ENCODE measurements at regions not wholly inside any gene's neighbourhood (a gene's known extent, or its start where the extent isn't known, plus 50 kb on each side); places are given as distances from the start of the nearest gene placed in this dataset.
A peak's percentile ranks its signal among the peaks of the same experiment; 100 is the strongest.

GRCh38 chr10:8216893-8217292 is 162.4 kb downstream of the GATA3 start:
- ChIA-PET POLR2A (ENCODE audit: low non-redundant PET) (no interaction called here), CTCF (interaction anchor here (0.6 kb wide), 1 partner anchor 429 kb away, joined by 4 read pairs; the partner anchor contains the start of gene ATP5F1C)
- no peak for TF ChIP-seq CTCF (conservative IDR thresholded peaks at IDR 0.05; ENCODE audit: low read depth)
- DNase-seq (ENCODE audit: low spot score), result no peak
- no peak overlapping the region for H3K27ac ChIP-seq

GRCh38 chr10:8221451-8221850 is 167.0 kb downstream of the GATA3 start:
- ChIA-PET POLR2A (ENCODE audit: low non-redundant PET) (no interaction called here), CTCF (no interaction called here)
- no peak for TF ChIP-seq CTCF (conservative IDR thresholded peaks at IDR 0.05; ENCODE audit: low read depth)
- H3K27ac ChIP-seq, result no peak overlapping the region
- no peak for DNase-seq (ENCODE audit: low spot score)

- peak; percentile 31 for DNase-seq (ENCODE audit: low spot score)
- TF ChIP-seq CTCF (conservative IDR thresholded peaks at IDR 0.05; ENCODE audit: low read depth), result no peak
- CTCF ChIA-PET, result no interaction called here
- H3K27ac ChIP-seq, result no peak overlapping the region
- POLR2A ChIA-PET (ENCODE audit: low non-redundant PET), result interaction anchor here (0.6 kb wide), 1 partner anchor 38 kb away, joined by 3 read pairs; no protein-coding TSS in a partner anchor
These were observed 170.1 kb downstream of the GATA3 start for GRCh38 chr10:8224591-8224990.

GRCh38 chr10:8225187-8225586 is 170.7 kb downstream of the GATA3 start:
- TF ChIP-seq CTCF (conservative IDR thresholded peaks at IDR 0.05; ENCODE audit: low read depth), result no peak
- POLR2A ChIA-PET (ENCODE audit: low non-redundant PET), result no interaction called here
- CTCF ChIA-PET, result no interaction called here
- no peak for DNase-seq (ENCODE audit: low spot score)
- no peak overlapping the region for H3K27ac ChIP-seq

GRCh38 chr10:8227246-8227645 is 172.8 kb downstream of the GATA3 start:
- no peak for DNase-seq (ENCODE audit: low spot score)
- POLR2A ChIA-PET (ENCODE audit: low non-redundant PET), result no interaction called here
- CTCF ChIA-PET, result no interaction called here
- H3K27ac ChIP-seq, result no peak overlapping the region
- no peak for TF ChIP-seq CTCF (conservative IDR thresholded peaks at IDR 0.05; ENCODE audit: low read depth)

- H3K27ac ChIP-seq, result no peak overlapping the region
- POLR2A ChIA-PET (ENCODE audit: low non-redundant PET), result no interaction called here
- DNase-seq (ENCODE audit: low spot score), result no peak
- CTCF ChIA-PET, result no interaction called here
- TF ChIP-seq CTCF (conservative IDR thresholded peaks at IDR 0.05; ENCODE audit: low read depth), result no peak
These were observed 174.7 kb downstream of the GATA3 start for GRCh38 chr10:8229153-8229552.

- no peak for TF ChIP-seq CTCF (conservative IDR thresholded peaks at IDR 0.05; ENCODE audit: low read depth)
- H3K27ac ChIP-seq, result no peak overlapping the region
- ChIA-PET POLR2A (ENCODE audit: low non-redundant PET) (no interaction called here), CTCF (no interaction called here)
- no peak for DNase-seq (ENCODE audit: low spot score)
These were observed 176.4 kb downstream of the GATA3 start for GRCh38 chr10:8230902-8231301.

Measured in RWPE1 (cell line).